Heart left ventricle (tissue), 16 donors: ENCODE measurements at regions not wholly inside any gene's neighbourhood (a gene's known extent, or its start where the extent isn't known, plus 50 kb on each side); places are given as distances from the start of the nearest gene placed in this dataset.

ENCODE experiments used
- ATAC-seq, 4 donors: fragments of 200-7000 bp; cut with Tn5 transposase; one replicate each; pipeline ENCODE4 v1.9.1; 2020 to 2022; ENCODE audit warnings: moderate library complexity in 4 of 4, mild to moderate bottlenecking in 3 of 4, moderate number of reproducible peaks in 1 of 4
- DNase-seq, 5 donors: peaks; one replicate each; pipeline ENCODE4 v3.0.0-alpha.2; 2020
- H3K27ac ChIP-seq, 12 donors: fragments of 200-600 bp; sonication (generic) in 4 of 12; one replicate each; pipeline versions ENCODE4 v1.5.0 to v1.8.0; 2016 to 2022; ENCODE audit warnings: mild to moderate bottlenecking in 2 of 12
- H3K27me3 ChIP-seq, 9 donors: fragments of 200-600 bp; sonication (generic) in 2 of 9; one replicate each; pipeline versions ENCODE4 v1.5.1 to v1.8.0; 2016 to 2022; ENCODE audit warnings: mild to moderate bottlenecking in 3 of 9
- H3K36me3 ChIP-seq, 9 donors: fragments of 200-600 bp; sonication (generic) in 2 of 9; one replicate each; pipeline versions ENCODE4 v1.5.0 to v1.8.0; 2018 to 2022; ENCODE audit warnings: mild to moderate bottlenecking in 2 of 9
- H3K4me1 ChIP-seq, 12 donors: fragments of 200-600 bp; sonication (generic) in 4 of 12; one replicate each; pipeline versions ENCODE4 v1.5.0 to v1.8.0; 2016 to 2022; ENCODE audit warnings: mild to moderate bottlenecking in 3 of 12
- H3K4me3 ChIP-seq, 12 donors: fragments of 200-600 bp; sonication (generic) in 4 of 12; one replicate each; pipeline versions ENCODE4 v1.5.0 to v1.8.0; 2017 to 2022; ENCODE audit warnings: mild to moderate bottlenecking in 9 of 12, moderate library complexity in 4 of 12
- H3K9me3 ChIP-seq, 12 donors: fragments of 200-600 bp; sonication (generic) in 4 of 12; one replicate each; pipeline versions ENCODE4 v1.5.0 to v1.8.0; 2016 to 2022; ENCODE audit warnings: mild to moderate bottlenecking in 1 of 12
- POLR2A ChIP-seq, 2 donors: fragments of 450-650 bp; IDR thresholded peaks; one replicate each; pipeline ENCODE4 v1.6.1; 2017; ENCODE audit warnings: antibody characterized with exemption in 2 of 2, mild to moderate bottlenecking in 2 of 2, moderate library complexity in 2 of 2
- WGBS, 4 donors: extraction: QIAGEN DNeasy Blood & Tissue Kit in 2 of 4; methylation state at CpG; one replicate each; pipeline versions ENCODE4 v1.1.5 to v1.1.7; 2013 to 2018; 5-methylcytosine and 5-hydroxymethylcytosine counted together
- intact Hi-C, 10 donors: fragments of 100-400 bp; cut with DNase I; formaldehyde crosslinking; loops; one replicate each; pipeline versions ENCODE4 v1.11.1 to v1.14.2; 2022
- TF ChIP-seq, protein P1 (sequence below), 12 donors: fragments of 200-600 bp; sonication (generic) in 4 of 12; IDR thresholded peaks; one replicate each; pipeline versions ENCODE4 v1.5.0 to v1.8.0; 2018 to 2022; ENCODE audit warnings: antibody characterized with exemption in 12 of 12, mild to moderate bottlenecking in 5 of 12
- donor health status: ischemic (EF 13 %, LVEDD 7.1; RV severe dilation, severe dysfunction).
- donor health status: healthy with polysubstance abuse.
- donor health status: DM: no; HTN: yes; CAD: no.
- donor health status: DM: no; HTN: no; CAD: no.
- donor health status: ischemic (EF 25% LVEDD 6.9; RV normal size, moderate dysfunction).
- donor health status: ischemic (EF 25% LVEDD 5.7; RV mildly dilated, moderate dysfunction).
- donor health status: healthy.
- donor health status: DM: yes; HTN: yes; CAD: no.
- donor health status: ischemic (EF 35%, LVEDD 5.7; RV mildly dilated, moderate dysfunction).
- donor health status: nonischemic (EF 11% LVEDD 7.7; RV severe dilation, severe dysfunction).
- donor health status: DM: yes; HTN: yes; CAD: no.
- donor health status: PGD.
- donor health status: ischemic (EF 29% LVEDD 5.4; RV normal size, mild dysfunction).
- donor health status: nonischemic (EF 23%, LVEDD 6.1; RV moderate dilation, normal function).

- Histone ChIP-seq H3K9me3 (no peaks in the 10 kb centered on the region), H3K27ac (peak overlapping the region in 1 of 12 donors; percentile 9), H3K4me3 (no peak overlapping the region), H3K4me1 (no peaks in the 10 kb centered on the region), H3K36me3 (no peaks in the 10 kb centered on the region), H3K27me3 (peaks cover 0 to 5% (median 0%) of the 10 kb centered on the region in 9 donors)
- ATAC-seq (no peak), DNase-seq (no peak)
- TF ChIP-seq, protein P1, sequence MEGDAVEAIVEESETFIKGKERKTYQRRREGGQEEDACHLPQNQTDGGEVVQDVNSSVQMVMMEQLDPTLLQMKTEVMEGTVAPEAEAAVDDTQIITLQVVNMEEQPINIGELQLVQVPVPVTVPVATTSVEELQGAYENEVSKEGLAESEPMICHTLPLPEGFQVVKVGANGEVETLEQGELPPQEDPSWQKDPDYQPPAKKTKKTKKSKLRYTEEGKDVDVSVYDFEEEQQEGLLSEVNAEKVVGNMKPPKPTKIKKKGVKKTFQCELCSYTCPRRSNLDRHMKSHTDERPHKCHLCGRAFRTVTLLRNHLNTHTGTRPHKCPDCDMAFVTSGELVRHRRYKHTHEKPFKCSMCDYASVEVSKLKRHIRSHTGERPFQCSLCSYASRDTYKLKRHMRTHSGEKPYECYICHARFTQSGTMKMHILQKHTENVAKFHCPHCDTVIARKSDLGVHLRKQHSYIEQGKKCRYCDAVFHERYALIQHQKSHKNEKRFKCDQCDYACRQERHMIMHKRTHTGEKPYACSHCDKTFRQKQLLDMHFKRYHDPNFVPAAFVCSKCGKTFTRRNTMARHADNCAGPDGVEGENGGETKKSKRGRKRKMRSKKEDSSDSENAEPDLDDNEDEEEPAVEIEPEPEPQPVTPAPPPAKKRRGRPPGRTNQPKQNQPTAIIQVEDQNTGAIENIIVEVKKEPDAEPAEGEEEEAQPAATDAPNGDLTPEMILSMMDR (IDR thresholded peaks at IDR 0.05), result no peak
- TF ChIP-seq POLR2A (IDR thresholded peaks at IDR 0.05), result no peak
- intact Hi-C loops, result no loop called here
Observed at GRCh38 chr2:177073611-177074010, 139.0 kb upstream of the HNRNPA3 start.

DNA sequence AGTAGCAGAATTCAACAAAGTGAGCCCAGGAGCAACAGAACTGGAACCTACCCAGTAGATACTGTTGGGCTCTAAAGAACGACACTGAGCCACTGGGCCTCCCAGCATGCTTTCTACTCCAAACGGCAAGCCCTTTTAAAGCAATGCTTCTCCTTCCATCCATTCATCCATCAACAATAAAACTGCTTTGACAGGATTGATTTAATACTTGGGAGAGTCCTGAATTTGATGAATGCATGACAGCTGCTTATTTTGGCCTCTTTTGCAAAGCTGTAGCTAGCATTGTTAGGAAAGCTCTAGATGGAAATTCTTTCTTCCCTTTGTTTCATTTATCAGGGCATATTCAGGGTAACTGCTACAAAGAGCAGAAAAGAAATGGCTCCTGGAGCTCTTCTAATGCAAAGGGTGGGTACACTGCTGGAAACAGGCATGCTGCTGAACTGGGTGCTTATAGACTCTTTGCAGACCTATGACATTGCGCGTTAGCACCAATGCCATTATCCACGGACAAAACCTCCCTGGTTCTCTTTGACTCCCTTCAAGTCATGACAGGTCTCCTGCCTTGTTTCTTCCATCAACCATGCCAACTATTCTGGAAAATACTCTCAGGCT lies 138.4 kb upstream of the HNRNPA3 start:
- WGBS, 4 donors, result 70 to 79% (median 77%) methylated on average over 5 of the region's 5 CpGs
- no peak for ATAC-seq
- peaks cover 0 to 5% (median 0%) of the 10 kb centered on the region in 9 donors for H3K27me3 ChIP-seq
- H3K4me3 ChIP-seq, result no peak overlapping the region
- intact Hi-C loops, result no loop called here
- peak overlapping the region in 1 of 12 donors; percentile 9 for H3K27ac ChIP-seq
- no peaks in the 10 kb centered on the region for H3K4me1 ChIP-seq
- TF ChIP-seq, protein P1 (IDR thresholded peaks at IDR 0.05), result no peak
- TF ChIP-seq POLR2A (IDR thresholded peaks at IDR 0.05), result no peak
- DNase-seq, result no peak
- no peaks in the 10 kb centered on the region for H3K36me3 ChIP-seq
- no peaks in the 10 kb centered on the region for H3K9me3 ChIP-seq

DNA sequence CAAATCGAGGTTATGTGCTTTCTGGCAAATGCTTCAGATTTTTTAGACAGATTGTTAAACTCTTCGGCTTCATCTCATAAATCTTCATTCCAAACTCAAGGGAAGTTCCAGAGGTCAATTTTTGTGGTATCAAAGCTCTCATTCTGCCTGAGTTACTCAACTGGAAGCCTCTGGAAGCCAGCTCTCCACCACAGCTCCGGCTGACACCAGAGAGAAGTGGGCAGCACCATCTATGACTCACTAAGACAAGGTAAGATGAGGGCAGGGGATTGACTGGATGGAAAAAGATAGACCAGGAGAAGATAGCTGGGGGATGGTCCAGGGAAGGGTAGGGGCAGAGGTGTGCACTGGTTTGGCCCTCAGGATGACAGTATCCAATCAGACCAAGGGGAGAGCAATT lies 137.3 kb upstream of the HNRNPA3 start:
- H3K9me3 ChIP-seq, result no peaks in the 10 kb centered on the region
- WGBS, 4 donors, result 26 to 62% (median 40%) methylated on average over 3 of the region's 3 CpGs
- peak overlapping the region in 1 of 12 donors; percentile 43 for H3K27ac ChIP-seq
- H3K4me3 ChIP-seq, result no peak overlapping the region
- DNase-seq (no peak), ATAC-seq (no peak)
- intact Hi-C loops, result no loop called here
- peaks cover 0 to 9% (median 0%) of the 10 kb centered on the region in 9 donors for H3K27me3 ChIP-seq
- no peaks in the 10 kb centered on the region for H3K36me3 ChIP-seq
- no peak for TF ChIP-seq POLR2A (IDR thresholded peaks at IDR 0.05)
- TF ChIP-seq, protein P1 (IDR thresholded peaks at IDR 0.05), result no peak
- H3K4me1 ChIP-seq, result no peaks in the 10 kb centered on the region

GRCh38 chr2:177076636-177077179 lies 135.9 kb upstream of the HNRNPA3 start:
- WGBS, 4 donors, result 63 to 67% (median 66%) methylated on average over 4 of the region's 4 CpGs
- H3K27me3 ChIP-seq, result peaks cover 0 to 9% (median 0%) of the 10 kb centered on the region in 9 donors
- TF ChIP-seq, protein P1 (IDR thresholded peaks at IDR 0.05), result no peak
- TF ChIP-seq POLR2A (IDR thresholded peaks at IDR 0.05), result no peak
- H3K27ac ChIP-seq, result peak overlapping the region in 1 of 12 donors; percentile 65
- intact Hi-C loops, result no loop called here
- ATAC-seq (no peak), DNase-seq (no peak)
- H3K36me3 ChIP-seq, result no peaks in the 10 kb centered on the region
- H3K4me3 ChIP-seq, result no peak overlapping the region
- no peaks in the 10 kb centered on the region for H3K9me3 ChIP-seq
- H3K4me1 ChIP-seq, result no peaks in the 10 kb centered on the region
